NOMO-1 treated with DMSO at 0.1 percent for 48 hours (cell line): ENCODE measurements at regions not wholly inside any gene's neighbourhood (a gene's known extent, or its start where the extent isn't known, plus 50 kb on each side); places are given as distances from the start of the nearest gene placed in this dataset.

Source experiments
- DNase-seq: peaks from one replicate; lab custom pipeline; 2025; ENCODE audit not compliant: unreplicated experiment; lab: John Stamatoyannopoulos, UW

GRCh38 chr14:95442633-95443021, 73.8 kb downstream of the SYNE3 start:
- peak; percentile 45 for DNase-seq

- DNase-seq: no peak
Measured at GRCh38 chr14:95442016-95442632, 74.3 kb downstream of the SYNE3 start.

GRCh38 chr14:95440951-95441350, 75.5 kb downstream of the SYNE3 start:
- DNase-seq: no peak

- DNase-seq: no peak
Measured at GRCh38 chr14:95440496-95440895, 76.0 kb downstream of the SYNE3 start.

GRCh38 chr14:95439881-95440280, 76.6 kb downstream of the SYNE3 start:
- no peak for DNase-seq

- no peak for DNase-seq
Measured at GRCh38 chr14:95437715-95438114, 78.7 kb downstream of the SYNE3 start.

- no peak for DNase-seq
Measured at GRCh38 chr14:95436354-95436753, 80.1 kb downstream of the SYNE3 start.

- no peak for DNase-seq
Measured at GRCh38 chr14:95434121-95434520, 82.3 kb downstream of the SYNE3 start.

GRCh38 chr14:95433094-95433478, 83.4 kb downstream of the SYNE3 start:
- DNase-seq: no peak

- DNase-seq: no peak
Measured at GRCh38 chr14:95432144-95433093, 84.0 kb downstream of the SYNE3 start.

GRCh38 chr14:95431199-95432143, 85.0 kb downstream of the SYNE3 start:
- DNase-seq: no peak

- no peak for DNase-seq
Measured at GRCh38 chr14:95428557-95428956, 87.9 kb downstream of the SYNE3 start.

GRCh38 chr14:95426116-95426475, 90.4 kb downstream of the SYNE3 start:
- no peak for DNase-seq

- no peak for DNase-seq
Measured at GRCh38 chr14:95425369-95426115, 90.9 kb downstream of the SYNE3 start.

GRCh38 chr14:95424529-95424928, 91.9 kb downstream of the SYNE3 start:
- no peak for DNase-seq

- no peak for DNase-seq
Measured at GRCh38 chr14:95421741-95422140, 94.7 kb downstream of the SYNE3 start.

GRCh38 chr14:95420060-95420459, 96.4 kb downstream of the SYNE3 start:
- no peak for DNase-seq

GRCh38 chr14:95419569-95419968, 96.9 kb downstream of the SYNE3 start:
- no peak for DNase-seq

GRCh38 chr14:95418858-95419257, 97.6 kb downstream of the SYNE3 start:
- DNase-seq: no peak

GRCh38 chr14:95417492-95417891, 97.8 kb upstream of the CLMN start:
- no peak for DNase-seq

GRCh38 chr14:95415993-95416392, 96.3 kb upstream of the CLMN start:
- DNase-seq: no peak
